Islet precursor cell (in vitro differentiated cells): ENCODE measurements at regions not wholly inside any gene's neighbourhood (a gene's known extent, or its start where the extent isn't known, plus 50 kb on each side); places are given as distances from the start of the nearest gene placed in this dataset.
A peak's percentile ranks its signal among the peaks of the same experiment; 100 is the strongest.
"Not testable (repeated sequence)": the region's sequence is repeated elsewhere in the genome, so short reads cannot be mapped to it uniquely, and the experiment has no call there.

Experiments
- DNase-seq: peaks from one replicate; pipeline ENCODE4 v3.0.0-alpha.2; 2018

DNA sequence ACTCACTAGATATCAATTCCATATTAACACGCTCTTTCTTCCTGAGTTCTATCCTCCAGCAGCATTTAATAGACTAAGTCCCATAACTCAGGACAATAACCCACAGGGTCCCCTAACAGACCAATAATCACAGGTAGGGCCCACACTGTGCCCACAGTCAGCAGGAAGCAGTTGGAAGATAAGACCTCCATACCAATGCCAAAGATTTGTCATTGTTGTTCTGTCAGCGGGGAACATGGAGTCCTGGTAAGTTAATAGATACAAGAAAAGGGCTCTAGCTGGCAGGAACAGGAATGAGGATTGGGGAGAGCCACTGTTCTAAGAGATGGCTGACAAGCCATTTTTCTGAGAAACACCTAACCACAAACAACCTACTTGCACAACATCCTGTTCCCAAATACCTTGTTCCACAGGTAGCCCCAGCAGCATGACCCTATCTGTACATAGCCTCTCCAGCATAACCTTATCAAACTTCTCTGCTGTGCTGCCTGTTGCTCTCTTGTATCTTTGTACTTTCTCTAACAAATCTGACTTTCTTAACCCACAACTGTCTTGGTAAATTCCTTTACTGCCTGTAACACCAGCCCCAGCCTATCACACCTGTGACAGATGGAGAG lies 142.0 kb upstream of the KCNJ15 start:
- DNase-seq, result no peak

DNA sequence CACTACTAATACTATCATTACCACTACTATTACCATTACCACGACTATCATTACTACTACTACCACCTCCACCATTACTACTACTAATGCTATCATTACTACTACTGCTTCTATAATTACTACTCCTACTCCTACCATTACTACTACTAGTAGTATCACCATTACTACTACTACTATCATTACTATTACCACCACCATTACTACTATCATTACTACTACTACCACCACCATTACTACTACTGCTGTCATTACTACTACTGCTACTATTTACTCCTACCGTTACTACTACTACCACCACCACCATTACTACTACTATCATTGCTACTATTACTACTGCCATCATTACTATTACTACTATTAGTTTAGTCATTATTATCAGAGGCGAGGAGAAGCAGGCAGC lies 140.9 kb upstream of the KCNJ15 start:
- DNase-seq, result no peak

DNA sequence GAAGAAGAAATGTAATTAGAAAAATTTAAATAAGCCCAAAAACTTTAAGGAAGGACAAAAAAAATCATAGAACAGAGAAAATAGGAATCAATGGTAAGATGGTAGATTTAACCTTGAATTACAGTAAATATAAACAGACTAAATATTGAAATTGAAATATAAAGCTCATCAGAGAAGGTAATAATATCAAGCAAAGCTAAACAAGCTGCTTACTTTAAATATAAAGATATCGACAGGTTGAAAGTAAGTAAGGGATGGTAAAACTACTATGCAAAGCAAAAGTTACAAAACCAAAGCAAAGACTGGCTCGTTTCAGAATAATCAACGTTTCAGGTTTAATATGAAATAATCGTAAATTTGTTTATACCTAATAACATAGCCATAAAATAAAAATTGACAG lies 137.0 kb upstream of the KCNJ15 start:
- DNase-seq, result no peak

DNA sequence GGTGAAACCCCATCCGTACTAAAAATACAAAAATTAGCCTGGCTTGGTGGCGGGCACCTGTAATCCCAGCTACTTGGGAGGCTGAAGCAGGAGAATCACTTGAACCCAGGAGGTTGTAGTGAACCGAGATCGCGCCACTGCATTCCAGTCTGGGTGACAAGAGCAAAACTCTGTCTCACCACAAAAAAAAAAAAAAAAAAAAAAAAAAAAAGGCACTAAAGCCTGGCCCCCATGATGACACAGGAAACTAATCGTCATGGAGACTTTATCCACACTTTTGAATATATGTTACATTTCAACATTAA lies 136.2 kb upstream of the KCNJ15 start:
- DNase-seq, result not testable (repeated sequence)

DNA sequence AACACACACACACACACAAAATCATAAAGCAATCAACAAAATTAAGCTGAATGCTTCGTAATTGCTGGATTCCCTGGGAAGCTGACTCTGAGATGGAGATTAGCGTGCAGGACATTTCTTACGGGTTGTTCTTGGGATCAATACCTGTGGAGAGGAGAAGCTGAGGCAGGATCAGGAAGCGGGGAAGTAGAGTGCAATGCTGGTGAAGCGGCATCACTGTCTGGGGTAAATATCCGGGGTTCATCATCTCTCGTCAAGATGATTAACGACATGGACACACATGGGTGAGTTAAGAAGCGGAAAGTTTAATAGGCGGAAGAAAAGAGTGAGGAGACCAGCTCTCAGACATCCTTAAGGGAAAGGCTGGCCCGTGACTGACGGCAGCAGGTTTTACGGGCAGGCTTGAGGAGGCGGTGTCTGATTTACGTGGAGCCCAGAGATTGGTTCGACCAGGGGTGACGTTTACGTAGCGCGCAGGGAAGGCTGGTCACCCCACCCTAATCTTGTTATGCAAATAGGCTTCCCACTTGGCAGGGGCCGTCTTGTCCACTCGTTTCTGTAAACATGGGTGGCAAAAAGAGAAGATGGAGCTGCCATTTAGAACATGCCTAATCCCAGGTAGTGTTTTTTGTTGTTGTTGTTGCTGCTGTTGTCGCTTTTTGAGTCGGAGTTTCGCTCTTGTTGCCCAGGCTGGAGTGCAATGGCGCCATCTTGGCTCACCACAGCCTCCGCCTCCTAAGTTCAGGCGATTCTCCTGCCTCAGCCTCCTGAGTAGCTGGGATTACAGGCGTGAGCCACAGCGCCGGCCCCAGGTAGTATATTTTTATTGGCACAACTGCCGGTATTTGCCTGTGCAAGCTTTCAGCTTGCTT lies 135.6 kb upstream of the KCNJ15 start:
- DNase-seq, result no peak

DNA sequence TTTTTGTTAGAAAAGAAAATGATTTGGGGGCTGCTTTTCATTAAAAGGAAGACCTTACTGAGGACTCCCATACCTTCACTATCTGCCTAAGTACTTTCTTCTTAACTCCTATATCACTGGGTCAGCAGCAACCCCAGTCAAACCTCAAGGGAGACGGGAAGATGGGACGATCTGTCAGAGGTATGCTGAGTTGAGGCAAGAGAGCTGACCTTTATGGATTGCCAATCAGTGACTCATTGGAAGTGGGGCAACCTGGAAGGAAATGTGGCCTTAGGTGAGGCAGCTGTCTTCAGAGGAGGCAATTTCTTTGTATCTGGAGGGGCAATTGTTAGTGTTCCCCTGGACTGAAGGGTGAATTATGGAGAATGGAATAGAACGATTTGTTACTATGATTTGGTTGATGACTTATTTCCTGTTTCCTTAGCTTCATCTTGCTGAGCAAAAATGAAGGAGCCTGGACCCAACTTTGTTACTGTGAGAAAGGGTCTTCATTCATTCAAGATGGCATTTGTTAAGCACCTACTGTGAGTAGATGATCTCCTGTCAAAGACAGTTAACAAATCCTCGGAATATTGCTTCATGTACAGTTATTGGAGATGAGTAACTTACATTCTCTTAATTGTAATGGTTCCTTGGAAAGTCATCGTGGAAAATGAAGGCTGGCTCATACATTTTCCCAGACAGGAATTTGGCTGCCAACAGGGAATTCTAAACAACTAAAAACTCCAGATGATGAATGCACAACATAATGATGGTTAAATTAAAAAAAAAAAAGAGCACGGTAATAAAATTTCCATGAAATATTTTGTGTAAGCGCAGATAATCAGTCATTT lies 134.7 kb upstream of the KCNJ15 start:
- DNase-seq, result no peak

DNA sequence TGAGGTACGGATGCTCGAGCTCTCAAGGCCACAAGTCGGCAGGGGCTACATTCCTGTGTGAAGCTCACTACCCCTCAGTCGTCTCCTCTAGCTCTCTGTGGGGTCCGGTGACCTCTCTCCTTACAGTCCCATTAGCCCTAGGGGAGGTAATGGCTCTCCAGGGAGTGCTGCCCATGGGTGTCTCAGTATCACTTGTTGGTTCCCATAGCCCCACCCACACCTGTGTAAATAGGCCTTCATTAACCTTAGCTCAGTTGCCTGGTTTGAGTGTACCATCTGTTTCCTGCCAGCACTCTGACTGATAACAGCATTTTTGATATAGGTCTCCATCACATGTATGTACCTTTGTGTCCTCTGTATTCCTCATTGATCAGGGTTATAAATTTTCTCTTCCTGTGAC lies 133.2 kb upstream of the KCNJ15 start:
- no peak for DNase-seq

DNA sequence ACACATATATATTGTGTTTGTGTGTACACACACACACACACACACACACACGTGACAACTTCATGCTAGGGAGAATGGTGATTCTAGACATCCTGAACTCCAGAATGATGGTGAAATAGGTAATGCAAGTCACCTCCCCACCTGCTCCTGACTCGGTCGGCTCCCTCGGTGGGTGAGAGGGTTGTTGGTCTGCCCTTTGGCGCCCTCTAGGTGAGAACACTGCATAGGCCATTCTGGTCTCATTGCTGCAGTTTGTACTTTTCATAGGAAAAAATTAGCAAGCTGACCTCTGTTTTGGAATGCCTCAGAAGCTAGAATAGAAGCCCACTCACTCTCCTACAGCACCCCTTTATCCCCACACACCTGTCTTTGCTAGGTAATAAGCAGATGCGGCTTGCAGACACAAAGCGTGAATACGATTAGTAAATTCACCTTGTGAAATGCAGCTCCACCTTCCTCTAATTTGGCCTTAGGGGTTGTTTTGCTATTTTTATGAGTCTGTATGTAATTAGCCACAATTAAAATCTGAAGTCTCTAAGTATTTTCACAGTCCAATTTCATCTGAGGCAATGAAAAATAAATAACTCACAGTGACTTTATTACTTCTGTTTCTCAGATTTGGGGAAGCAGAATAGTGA lies 130.0 kb upstream of the KCNJ15 start:
- peak; percentile 73 for DNase-seq

DNA sequence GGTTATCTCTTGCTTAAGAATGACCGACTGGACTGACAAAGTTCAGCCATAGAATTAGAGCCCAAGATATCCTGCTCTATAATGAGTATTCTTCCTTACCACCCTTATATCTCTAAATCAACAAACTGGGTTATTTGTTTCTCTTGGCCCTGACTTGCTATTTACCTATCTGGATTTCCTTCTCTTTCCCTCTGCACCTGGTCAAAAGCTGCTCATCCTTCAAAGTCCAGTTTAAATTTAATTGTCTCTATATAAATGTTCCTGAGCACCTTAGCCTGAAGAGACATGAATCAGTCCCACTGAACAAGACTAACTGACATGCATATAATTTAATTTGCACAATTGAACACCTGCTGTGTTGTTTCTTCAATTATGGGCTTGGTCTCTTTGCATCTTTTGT lies 127.1 kb upstream of the KCNJ15 start:
- no peak for DNase-seq

DNA sequence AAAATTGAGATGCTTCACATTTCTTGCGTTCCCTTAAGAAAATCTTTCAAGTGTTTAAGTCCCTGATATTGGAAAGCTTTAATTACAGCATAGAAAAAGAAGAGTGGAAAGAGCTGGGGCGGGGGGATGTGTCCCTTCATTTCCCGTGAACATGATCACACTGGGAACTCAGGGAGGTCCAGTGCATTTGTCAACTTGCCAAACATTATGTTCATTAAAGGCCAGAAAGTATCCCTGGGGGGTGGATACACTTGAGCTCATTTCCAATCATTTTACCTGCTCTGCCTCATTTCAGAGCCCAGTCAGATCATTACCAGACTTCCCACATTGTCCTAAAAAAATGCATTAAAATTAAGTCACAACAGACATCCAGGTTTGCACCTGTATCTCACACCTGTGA lies 123.6 kb upstream of the KCNJ15 start:
- no peak for DNase-seq

DNA sequence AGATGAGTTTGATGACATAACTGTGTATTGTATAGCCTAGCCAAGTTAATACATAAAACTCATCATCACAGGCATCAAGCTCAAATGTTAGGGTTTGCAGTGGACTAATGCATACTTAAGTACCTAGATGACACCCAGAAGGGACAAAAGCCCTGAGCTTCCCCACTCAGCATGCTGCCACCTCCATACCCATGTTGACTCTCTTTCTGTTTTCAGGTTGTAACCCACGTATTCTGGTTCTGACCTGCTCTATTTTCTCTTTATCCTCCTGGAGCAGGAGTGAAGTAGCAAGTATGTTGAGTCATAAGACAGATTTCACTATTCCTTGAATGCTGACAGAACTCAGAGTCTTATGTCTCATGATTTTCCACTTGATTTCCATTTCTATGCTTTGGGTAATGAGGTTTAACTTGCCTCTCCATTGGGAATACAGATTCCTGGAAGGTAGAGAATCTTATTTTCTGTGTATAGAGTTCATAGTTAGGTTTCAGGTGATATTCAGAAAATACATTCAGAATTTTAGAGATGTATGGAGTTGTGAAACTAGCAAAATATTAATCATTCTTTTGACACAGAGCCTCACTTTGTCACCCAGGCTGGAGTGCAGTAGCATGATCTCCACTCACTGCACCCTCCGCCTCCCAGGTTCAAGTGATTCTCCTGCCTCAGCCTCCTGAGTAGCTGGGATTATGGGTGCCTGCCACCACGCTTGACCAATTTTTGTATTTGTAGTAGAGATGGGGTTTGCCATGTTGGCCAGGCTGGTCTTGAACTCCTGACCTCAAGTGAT lies 122.5 kb upstream of the KCNJ15 start:
- DNase-seq, result no peak

DNA sequence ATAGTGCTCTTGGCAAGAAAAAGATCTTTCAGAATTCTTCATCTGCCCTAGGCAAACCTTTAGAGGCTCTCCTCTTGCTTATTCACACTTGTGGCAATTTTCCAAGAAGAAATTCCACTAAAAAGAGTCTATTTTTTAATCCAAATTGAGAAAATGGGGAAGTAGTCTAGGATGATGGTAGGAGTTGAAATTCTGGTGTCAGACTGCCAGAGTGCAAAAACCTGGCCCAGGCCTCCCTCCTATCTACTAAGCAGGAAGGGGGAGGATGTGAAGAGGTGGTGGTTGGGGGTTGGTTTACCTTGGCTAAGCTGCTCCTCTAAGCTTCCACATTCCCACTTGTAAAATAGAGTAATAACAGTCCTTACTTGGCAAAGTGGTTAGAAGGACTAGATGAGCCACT lies 120.6 kb upstream of the KCNJ15 start:
- DNase-seq, result no peak

DNA sequence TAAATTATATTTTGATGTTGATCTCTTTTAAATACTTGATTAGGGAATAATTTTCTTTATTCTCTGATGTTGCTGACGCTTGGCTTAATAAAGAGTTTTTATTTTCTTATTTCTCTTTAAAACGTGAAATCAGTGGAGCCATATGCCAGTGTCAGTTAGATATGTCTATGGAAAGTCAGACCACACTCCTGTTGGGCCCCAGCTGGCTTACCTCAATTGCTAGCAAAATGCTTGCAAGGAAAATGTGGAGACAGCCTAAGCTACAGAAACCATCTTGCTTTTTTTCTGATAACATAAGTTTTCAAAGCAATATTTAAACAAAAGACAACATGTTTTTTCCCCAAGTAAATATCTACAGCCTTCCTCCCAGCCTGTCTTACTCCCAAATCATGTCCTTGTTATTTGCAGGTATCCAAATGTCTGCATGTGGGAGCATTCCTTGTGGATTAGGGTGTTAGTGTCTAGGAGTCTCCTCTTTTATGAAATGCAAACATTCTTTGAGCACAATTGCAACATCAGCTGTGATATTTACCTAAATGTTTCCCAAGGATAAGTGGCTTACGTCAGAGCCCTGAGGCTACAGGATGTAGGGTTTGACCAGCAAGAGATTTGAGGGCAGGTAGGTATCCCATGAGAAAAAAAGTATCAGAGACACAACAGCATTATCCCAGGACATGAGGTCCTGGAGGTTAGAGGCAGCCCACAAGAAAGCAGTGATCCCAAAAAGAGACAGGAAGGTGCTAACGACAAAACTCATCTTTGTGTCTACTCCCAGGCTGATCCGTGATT lies 117.2 kb upstream of the KCNJ15 start:
- DNase-seq, result peak; percentile 76

DNA sequence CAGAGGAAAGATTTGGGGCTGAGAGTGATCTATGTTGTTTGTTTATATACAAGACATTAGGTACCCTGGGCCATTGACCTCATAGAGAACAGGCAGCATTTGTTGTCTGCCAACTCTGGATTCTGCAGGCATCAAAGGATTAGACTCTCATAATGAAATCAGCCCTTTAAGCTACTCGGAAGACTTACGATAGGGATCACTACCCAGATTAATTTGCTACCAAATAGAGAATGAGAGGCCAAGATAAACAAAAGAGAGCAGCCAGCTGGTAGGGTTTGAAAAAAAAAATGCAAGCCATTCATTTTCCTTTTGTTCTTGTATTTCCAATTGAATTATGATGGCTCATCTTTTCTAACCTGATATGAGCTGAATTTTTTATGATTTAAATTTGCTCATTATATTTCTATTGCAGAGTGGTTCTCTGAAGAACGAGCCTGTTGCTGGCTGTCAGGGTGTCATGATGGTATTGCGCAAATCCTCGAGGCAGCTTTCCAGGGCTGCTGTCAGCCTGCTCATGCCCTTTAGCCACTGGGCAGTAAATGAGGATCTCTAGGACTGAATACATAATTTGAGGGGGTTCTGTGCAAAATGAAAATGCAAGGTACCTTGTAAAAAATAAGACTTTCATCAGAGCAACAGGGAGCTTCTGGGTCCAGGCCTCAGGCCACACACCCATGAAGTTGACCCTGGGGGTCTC lies 116.4 kb upstream of the KCNJ15 start:
- no peak for DNase-seq

DNA sequence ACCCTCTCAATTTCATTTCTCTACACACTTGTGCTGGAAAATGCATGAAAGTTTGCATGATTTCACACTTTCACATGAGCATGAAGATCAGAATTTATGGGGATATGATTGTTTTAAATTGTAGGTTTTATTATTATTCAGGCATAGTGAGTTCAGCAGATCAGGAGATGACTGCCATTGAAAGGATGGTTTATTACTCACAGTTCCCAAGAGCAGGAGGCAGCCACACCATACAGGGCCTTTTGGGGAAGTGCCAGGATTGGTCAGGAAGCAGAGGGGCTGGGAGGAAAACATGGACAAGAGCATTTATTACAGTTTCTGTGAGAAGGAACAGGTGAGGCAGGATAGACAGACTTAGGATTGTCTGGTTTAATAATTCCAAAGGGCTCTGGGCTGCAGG lies 114.6 kb upstream of the KCNJ15 start:
- no peak for DNase-seq

DNA sequence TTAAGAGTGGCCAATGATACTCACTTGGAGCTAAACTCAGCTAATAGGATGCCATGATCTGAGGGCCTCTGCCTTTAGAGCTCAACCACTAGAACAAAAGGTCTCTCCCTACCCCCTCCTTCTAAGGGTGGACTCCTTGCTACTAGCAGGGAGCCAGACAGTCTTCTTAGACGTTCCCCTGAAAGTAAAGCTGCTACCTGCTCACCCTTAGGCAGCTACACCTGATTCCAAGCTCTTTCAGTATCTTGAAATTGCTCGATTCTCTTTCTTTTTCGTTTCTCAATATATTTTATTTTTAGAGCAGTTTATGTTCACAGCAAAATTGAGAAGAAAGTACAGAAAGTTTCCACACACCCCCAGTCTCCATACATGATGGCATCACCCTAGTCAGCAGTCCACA lies 112.6 kb upstream of the KCNJ15 start:
- no peak for DNase-seq

DNA sequence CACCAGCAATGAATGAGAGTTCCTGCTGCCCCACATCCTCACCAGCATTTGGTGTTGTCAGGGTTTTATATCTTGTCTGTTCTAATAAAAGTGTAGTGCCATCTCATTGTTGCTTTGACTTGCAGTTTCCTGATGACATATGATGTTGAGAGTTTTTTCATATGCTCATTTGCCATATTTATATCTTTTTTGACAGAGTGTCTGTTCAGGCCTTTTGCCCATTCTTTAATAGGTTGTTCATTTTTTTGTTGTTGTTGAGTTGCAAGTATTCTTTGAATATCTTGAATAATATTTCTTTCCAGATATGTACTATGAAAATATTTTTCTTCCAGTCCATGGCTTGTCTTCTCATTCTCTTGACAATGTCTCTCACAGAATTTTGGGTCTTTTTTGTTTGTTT lies 111.7 kb upstream of the KCNJ15 start:
- no peak for DNase-seq

DNA sequence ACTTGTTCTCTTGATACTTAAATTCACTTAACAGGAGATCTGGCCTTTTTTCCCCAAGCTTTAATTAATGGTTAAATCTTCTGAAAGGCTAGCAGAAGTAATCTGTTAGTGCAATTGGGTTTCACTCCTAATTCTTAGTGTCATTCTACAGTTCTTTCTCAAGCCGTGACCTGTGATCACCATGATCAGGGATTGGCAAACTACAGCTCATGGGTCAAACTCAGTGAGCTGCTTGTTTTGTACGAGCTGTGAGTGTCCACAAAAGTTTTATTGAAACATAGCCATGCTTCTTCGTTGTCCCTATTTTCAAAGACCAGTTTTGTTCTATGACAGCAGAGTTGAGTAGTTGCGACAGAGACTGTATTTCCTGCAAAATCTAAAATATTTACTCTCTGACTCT lies 109.4 kb upstream of the KCNJ15 start:
- no peak for DNase-seq

DNA sequence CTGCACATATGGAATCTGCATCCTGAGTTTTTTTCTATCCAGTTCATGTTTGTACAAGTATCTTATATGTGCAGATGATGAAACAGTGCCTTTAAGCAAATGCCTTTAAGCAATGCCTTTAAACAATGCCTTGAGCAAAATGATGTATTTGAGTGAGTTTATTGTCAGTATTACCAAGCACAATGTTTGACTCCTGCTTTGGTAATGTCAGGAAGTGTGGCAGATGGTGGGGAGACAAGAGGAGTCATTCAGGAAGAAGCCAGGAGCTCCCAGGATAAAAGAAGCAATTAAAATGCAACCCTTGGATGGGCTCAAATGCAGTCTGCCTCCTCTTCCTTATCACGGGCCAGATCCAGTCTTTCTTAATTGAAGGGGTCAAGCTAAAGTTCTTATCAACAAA lies 108.7 kb upstream of the KCNJ15 start:
- DNase-seq, result no peak

DNA sequence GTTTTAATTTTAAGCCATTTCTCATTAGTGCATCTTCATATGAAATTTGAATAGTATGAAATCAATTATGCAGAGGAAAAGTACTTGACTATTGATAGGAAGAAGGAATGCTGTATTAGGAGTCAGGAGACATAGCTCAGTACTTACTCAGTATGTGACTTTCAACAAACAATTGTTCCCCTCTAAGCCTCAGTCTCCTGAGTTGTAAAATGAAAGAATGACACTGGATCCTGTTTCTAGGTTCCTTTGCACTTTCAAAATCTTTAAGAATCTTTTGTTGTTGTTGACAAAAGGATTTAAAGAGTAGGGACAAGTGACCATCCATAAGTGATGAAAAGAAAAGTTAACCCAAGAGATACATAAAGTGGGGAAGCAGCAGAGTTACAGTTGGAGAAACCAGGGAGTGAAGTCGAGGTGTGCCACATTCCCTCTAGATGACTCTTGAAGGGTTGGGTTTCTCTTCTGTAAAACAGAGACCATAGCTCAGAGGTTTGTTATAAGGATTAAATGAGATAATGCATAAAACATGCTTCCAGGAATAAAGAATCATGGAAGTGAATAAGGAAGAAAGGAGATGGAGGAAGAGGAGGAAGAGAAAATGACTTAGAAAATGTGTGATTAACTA lies 105.7 kb upstream of the KCNJ15 start:
- no peak for DNase-seq

DNA sequence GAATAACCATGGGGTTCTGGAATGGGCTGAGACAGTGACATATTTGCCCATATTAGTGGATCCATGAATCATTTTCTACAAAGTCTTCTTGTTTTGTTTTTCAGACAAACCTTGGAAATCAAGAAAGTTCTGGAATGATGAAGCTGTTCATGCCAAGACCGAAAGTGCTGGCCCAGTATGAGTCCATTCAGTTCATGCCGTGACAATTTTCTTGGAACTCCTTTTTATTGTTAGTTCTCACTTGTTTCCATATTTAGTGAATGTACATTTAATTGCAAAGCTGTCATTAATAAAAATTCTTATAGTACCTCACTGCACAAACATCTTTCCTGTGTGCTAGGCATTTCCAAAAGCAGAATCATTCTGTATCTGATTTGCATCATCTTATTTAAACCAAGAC lies 100.6 kb upstream of the KCNJ15 start:
- no peak for DNase-seq
